Brain microvascular endothelial cell (primary cell): ENCODE measurements at regions not wholly inside any gene's neighbourhood (a gene's known extent, or its start where the extent isn't known, plus 50 kb on each side); places are given as distances from the start of the nearest gene placed in this dataset.

Experiments
- DNase-seq: peaks from one replicate; pipeline ENCODE4 v3.0.0-alpha.2; 2020
- H3K27ac ChIP-seq: fragments of 250-450 bp; sonication (Bioruptor Pico); 2 replicates; pipeline ENCODE4 v1.5.1; 2020; ENCODE audit warnings: mild to moderate bottlenecking, moderate library complexity
- H3K27me3 ChIP-seq: fragments of 250-450 bp; sonication (Bioruptor Pico); replicated peaks from 2 replicates; pipeline ENCODE4 v1.5.1; 2020; ENCODE audit warnings: mild to moderate bottlenecking
- H3K36me3 ChIP-seq: fragments of 250-450 bp; sonication (Bioruptor Pico); replicated peaks from 2 replicates; pipeline ENCODE4 v1.5.1; 2020; ENCODE audit warnings: mild to moderate bottlenecking
- H3K4me3 ChIP-seq: 2 replicates; pipeline ENCODE4 v1.5.1; 2011; ENCODE audit warnings: low read depth, mild to moderate bottlenecking, control low read depth, low read length, moderate library complexity
- in situ Hi-C: cut with HindIII; loops from 2 replicates; pipeline ENCODE4 v1.10.0; 2017; ENCODE audit warnings: low sequenced_read_pairs, low pct_ligation_motif_present
- TF ChIP-seq, protein P1 (sequence below): IDR thresholded peaks from 2 replicates; pipeline ENCODE4 v1.5.1; 2011; ENCODE audit warnings: low read depth, mild to moderate bottlenecking, moderate library complexity, low read length, control low read depth, inconsistent platforms; ENCODE audit errors: missing control alignments

DNA sequence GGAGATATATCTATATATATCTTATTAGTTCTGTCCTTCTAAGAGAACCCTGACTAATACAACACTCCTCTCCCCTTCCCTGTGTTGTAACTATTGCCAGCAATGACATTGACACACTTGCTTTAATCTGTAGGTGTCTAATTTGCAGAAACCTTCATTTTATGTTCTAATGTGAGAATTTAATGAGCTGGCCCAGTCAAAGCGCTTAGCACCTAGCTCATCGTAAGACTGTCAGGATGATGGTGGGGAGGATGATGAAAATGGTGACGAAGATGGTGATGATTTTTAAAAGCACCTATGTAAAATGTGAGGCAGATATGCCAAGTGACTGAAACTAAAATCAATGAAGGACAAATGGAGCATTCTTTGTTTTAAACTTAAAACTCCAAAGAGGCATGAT, 183.8 kb downstream of the DHX15 start:
- in situ Hi-C loops = no loop called here
- TF ChIP-seq, protein P1, sequence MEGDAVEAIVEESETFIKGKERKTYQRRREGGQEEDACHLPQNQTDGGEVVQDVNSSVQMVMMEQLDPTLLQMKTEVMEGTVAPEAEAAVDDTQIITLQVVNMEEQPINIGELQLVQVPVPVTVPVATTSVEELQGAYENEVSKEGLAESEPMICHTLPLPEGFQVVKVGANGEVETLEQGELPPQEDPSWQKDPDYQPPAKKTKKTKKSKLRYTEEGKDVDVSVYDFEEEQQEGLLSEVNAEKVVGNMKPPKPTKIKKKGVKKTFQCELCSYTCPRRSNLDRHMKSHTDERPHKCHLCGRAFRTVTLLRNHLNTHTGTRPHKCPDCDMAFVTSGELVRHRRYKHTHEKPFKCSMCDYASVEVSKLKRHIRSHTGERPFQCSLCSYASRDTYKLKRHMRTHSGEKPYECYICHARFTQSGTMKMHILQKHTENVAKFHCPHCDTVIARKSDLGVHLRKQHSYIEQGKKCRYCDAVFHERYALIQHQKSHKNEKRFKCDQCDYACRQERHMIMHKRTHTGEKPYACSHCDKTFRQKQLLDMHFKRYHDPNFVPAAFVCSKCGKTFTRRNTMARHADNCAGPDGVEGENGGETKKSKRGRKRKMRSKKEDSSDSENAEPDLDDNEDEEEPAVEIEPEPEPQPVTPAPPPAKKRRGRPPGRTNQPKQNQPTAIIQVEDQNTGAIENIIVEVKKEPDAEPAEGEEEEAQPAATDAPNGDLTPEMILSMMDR = no peak
- Histone ChIP-seq H3K27me3 (no peaks in the 10 kb centered on the region), H3K36me3 (no peaks in the 10 kb centered on the region), H3K4me3 (no peak overlapping the region), H3K27ac (no peak overlapping the region)
- DNase-seq = no peak

DNA sequence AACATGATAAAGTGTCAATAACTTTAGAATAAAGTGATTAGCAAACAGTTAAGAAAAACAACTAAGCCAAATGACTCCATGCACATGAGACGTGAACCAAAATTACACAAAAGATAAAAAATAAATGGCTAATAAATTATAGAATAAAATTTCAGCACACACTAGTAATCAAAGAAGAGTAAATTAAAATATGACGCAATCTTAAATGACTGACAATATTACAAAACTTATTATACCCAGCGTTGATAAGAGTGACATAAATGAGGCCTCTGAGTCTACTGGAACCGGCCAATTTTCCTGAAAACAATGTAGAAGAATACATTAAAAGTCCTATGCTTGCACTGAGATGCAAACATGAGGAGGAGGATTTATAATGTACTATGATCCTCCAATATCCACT, 187.4 kb downstream of the DHX15 start:
- no peak overlapping the region for H3K4me3 ChIP-seq
- H3K27me3 ChIP-seq = no peaks in the 10 kb centered on the region
- DNase-seq = no peak
- in situ Hi-C loops = no loop called here
- no peaks in the 10 kb centered on the region for H3K36me3 ChIP-seq
- no peak overlapping the region for H3K27ac ChIP-seq
- TF ChIP-seq, protein P1 = no peak

- Histone ChIP-seq H3K4me3 (no peak overlapping the region), H3K27me3 (no peaks in the 10 kb centered on the region), H3K27ac (no peak overlapping the region), H3K36me3 (no peaks in the 10 kb centered on the region)
- in situ Hi-C loops = no loop called here
- DNase-seq = no peak
- TF ChIP-seq, protein P1 = no peak
These were observed 188.4 kb downstream of the DHX15 start for GRCh38 chr4:24395937-24396336.

- H3K27ac ChIP-seq = no peak overlapping the region
- no peaks in the 10 kb centered on the region for H3K27me3 ChIP-seq
- no peaks in the 10 kb centered on the region for H3K36me3 ChIP-seq
- no peak for DNase-seq
- in situ Hi-C loops = no loop called here
- no peak overlapping the region for H3K4me3 ChIP-seq
- TF ChIP-seq, protein P1 = no peak
These were observed 190.3 kb downstream of the DHX15 start for GRCh38 chr4:24394041-24394440.

GRCh38 chr4:24392613-24393012, 191.7 kb downstream of the DHX15 start:
- Histone ChIP-seq H3K36me3 (no peaks in the 10 kb centered on the region), H3K4me3 (no peak overlapping the region), H3K27ac (no peak overlapping the region), H3K27me3 (no peaks in the 10 kb centered on the region)
- in situ Hi-C loops = no loop called here
- TF ChIP-seq, protein P1 = no peak
- no peak for DNase-seq

GRCh38 chr4:24382381-24382780, 202.0 kb downstream of the DHX15 start:
- DNase-seq = no peak
- Histone ChIP-seq H3K27ac (no peak overlapping the region), H3K4me3 (no peak overlapping the region), H3K27me3 (no peaks in the 10 kb centered on the region), H3K36me3 (no peaks in the 10 kb centered on the region)
- TF ChIP-seq, protein P1 = no peak
- in situ Hi-C loops = no loop called here
